H1 (cell line): ENCODE measurements at regions not wholly inside any gene's neighbourhood (a gene's known extent, or its start where the extent isn't known, plus 50 kb on each side); places are given as distances from the start of the nearest gene placed in this dataset.
A peak's percentile ranks its signal among the peaks of the same experiment; 100 is the strongest.

ENCODE experiments used
- CTCF ChIA-PET: fragments of 300-600 bp; sonication (Branson Sonifier 250); formaldehyde crosslinking; loops from one replicate; lab custom pipeline; 2021; ENCODE audit not compliant: partially characterized antibody; lab: Charles Lee
- POLR2A ChIA-PET: fragments of 300-600 bp; sonication (Branson Sonifier 250); formaldehyde crosslinking; loops from one replicate; lab custom pipeline; 2021; ENCODE audit warnings: inconsistent platforms; ENCODE audit not compliant: partially characterized antibody; lab: Charles Lee
- DNase-seq, 2 experiments: peaks; one replicate each; pipeline versions ENCODE4 v3.0.0 to v3.0.0-alpha.2; 2010 to 2022; ENCODE audit warnings: low spot score in 2 of 2, low read depth in 1 of 2, mixed read lengths in 1 of 2
- FAIRE-seq: peaks from 2 replicates; lab custom pipeline; 2011; peaks lifted over from hg19 to GRCh38; lab: Jason Lieb, UNC
- H2AFZ ChIP-seq: 2 replicates; pipeline ENCODE4 v1.8.1; 2012; ENCODE audit warnings: low read length, inconsistent platforms
- H2AK5ac ChIP-seq: 2 replicates; pipeline ENCODE4 v1.6.1; 2013; ENCODE audit warnings: low read depth, low read length
- H2BK120ac ChIP-seq: replicated peaks from 2 replicates; pipeline ENCODE3; 2013; ENCODE audit warnings: low read depth, low read length, inconsistent platforms
- H2BK12ac ChIP-seq: 2 replicates; pipeline ENCODE4 v1.6.1; 2013; ENCODE audit warnings: low read depth, low read length
- H2BK15ac ChIP-seq: 2 replicates; pipeline ENCODE4 v1.6.1; 2013; ENCODE audit warnings: low read length
- H2BK20ac ChIP-seq: 2 replicates; pipeline ENCODE4 v1.6.1; 2013; ENCODE audit warnings: low read length
- H2BK5ac ChIP-seq: 2 replicates; pipeline ENCODE4 v1.6.1; 2013; ENCODE audit warnings: low read depth, low read length
- H3K14ac ChIP-seq: 2 replicates; pipeline ENCODE4 v1.6.1; 2013; ENCODE audit warnings: inconsistent platforms; ENCODE audit not compliant: insufficient read length
- H3K18ac ChIP-seq: 2 replicates; pipeline ENCODE4 v1.6.1; 2013; ENCODE audit warnings: low read length; ENCODE audit errors: extremely low read depth
- H3K23ac ChIP-seq: 2 replicates; pipeline ENCODE4 v1.6.1; 2013; ENCODE audit warnings: inconsistent platforms; ENCODE audit not compliant: insufficient read length
- H3K23me2 ChIP-seq: 2 replicates; pipeline ENCODE4 v1.6.1; 2013; ENCODE audit warnings: low read depth, low read length
- H3K27ac ChIP-seq: 2 replicates; pipeline ENCODE4 v1.6.1; 2011; ENCODE audit warnings: low read depth, low read length, inconsistent platforms
- H3K27me3 ChIP-seq, 4 experiments: replicated peaks in 1 of 4; 1 replicate in 1 of 4; 2 replicates in 3 of 4; pipeline versions ENCODE4 v1.6.1 to v1.8.1; 2011 to 2013; ENCODE audit warnings: low read length in 3 of 4, mild to moderate bottlenecking in 3 of 4, inconsistent platforms in 2 of 4, mixed read lengths in 2 of 4, moderate library complexity in 1 of 4; ENCODE audit not compliant: control insufficient read depth in 3 of 4, insufficient read depth in 3 of 4; ENCODE audit errors: extremely low read depth in 1 of 4
- H3K36me3 ChIP-seq, 4 experiments: 2 replicates each; pipeline versions ENCODE4 v1.6.1 to v1.8.1; 2011 to 2013; ENCODE audit warnings: mild to moderate bottlenecking in 4 of 4, low read length in 3 of 4, moderate library complexity in 2 of 4, control low read depth in 1 of 4, inconsistent platforms in 1 of 4; ENCODE audit not compliant: insufficient read depth in 4 of 4, control insufficient read depth in 2 of 4
- H3K4ac ChIP-seq: replicated peaks from 2 replicates; pipeline ENCODE3; 2013; ENCODE audit warnings: low read length, low read depth, mixed read lengths, inconsistent platforms; ENCODE audit not compliant: insufficient read length
- H3K4me1 ChIP-seq, 4 experiments: replicated peaks in 1 of 4; 1 replicate in 1 of 4; 2 replicates in 3 of 4; pipeline versions ENCODE4 v1.6.1 to v1.8.1; 2011 to 2013; ENCODE audit warnings: low read length in 3 of 4, inconsistent platforms in 2 of 4, mixed read lengths in 1 of 4; ENCODE audit not compliant: insufficient read depth in 4 of 4, control insufficient read depth in 3 of 4
- H3K4me2 ChIP-seq, 2 experiments: 2 replicates each; pipeline versions ENCODE4 v1.6.1 to v1.8.1; 2011 to 2013; ENCODE audit warnings: low read depth in 2 of 2, low read length in 2 of 2, control low read depth in 1 of 2, inconsistent platforms in 1 of 2, mild to moderate bottlenecking in 1 of 2; ENCODE audit not compliant: insufficient read depth in 1 of 2
- H3K4me3 ChIP-seq, 4 experiments: fragments of 200-600, 300-600 bp in 1 of 4; sonication (generic), shearing (Covaris generic), sonication (Bioruptor Twin) in 1 of 4; 2 replicates each; pipeline versions ENCODE4 v1.5.1 to v1.8.1; 2011 to 2016; ENCODE audit warnings: low read length in 4 of 4, low read depth in 3 of 4, control low read depth in 2 of 4, inconsistent platforms in 2 of 4, mild to moderate bottlenecking in 2 of 4, mixed read lengths in 1 of 4, moderate library complexity in 1 of 4; ENCODE audit not compliant: insufficient read depth in 2 of 4; ENCODE audit errors: extremely low read depth in 1 of 4
- H3K56ac ChIP-seq: replicated peaks from 2 replicates; pipeline ENCODE3; 2013; ENCODE audit warnings: low read depth, mild to moderate bottlenecking, mixed read lengths, low read length, inconsistent platforms; ENCODE audit not compliant: insufficient read length
- H3K79me1 ChIP-seq: 2 replicates; pipeline ENCODE4 v1.6.1; 2013; ENCODE audit warnings: low read depth, low read length, control low read depth
- H3K79me2 ChIP-seq, 2 experiments: 2 replicates each; pipeline versions ENCODE4 v1.6.1 to v1.8.1; 2012 to 2013; ENCODE audit warnings: low read length in 2 of 2, mild to moderate bottlenecking in 2 of 2, inconsistent platforms in 1 of 2; ENCODE audit not compliant: insufficient read depth in 2 of 2, control insufficient read depth in 1 of 2
- H3K9ac ChIP-seq, 4 experiments: replicated peaks in 1 of 4; 1 replicate in 1 of 4; 2 replicates in 3 of 4; pipeline versions ENCODE4 v1.6.1 to v1.8.1; 2011 to 2013; ENCODE audit warnings: low read depth in 3 of 4, low read length in 3 of 4, control low read depth in 2 of 4, mild to moderate bottlenecking in 2 of 4, moderate library complexity in 2 of 4, inconsistent platforms in 1 of 4; ENCODE audit errors: extremely low read depth in 1 of 4
- H3K9me3 ChIP-seq, 2 experiments: 2 replicates each; pipeline versions ENCODE4 v1.6.1 to v1.8.1; 2012 to 2013; ENCODE audit warnings: mild to moderate bottlenecking in 2 of 2, moderate library complexity in 2 of 2, control low read depth in 1 of 2, inconsistent platforms in 1 of 2, low read depth in 1 of 2, low read length in 1 of 2, mixed read lengths in 1 of 2; ENCODE audit not compliant: insufficient read depth in 2 of 2
- H4K20me1 ChIP-seq, 2 experiments: replicated peaks in 1 of 2; 2 replicates each; pipeline versions ENCODE3 to v1.8.1; 2011 to 2013; ENCODE audit warnings: inconsistent platforms in 2 of 2, low read length in 2 of 2, mild to moderate bottlenecking in 1 of 2; ENCODE audit not compliant: insufficient read depth in 2 of 2, control insufficient read depth in 1 of 2
- H4K5ac ChIP-seq: 2 replicates; pipeline ENCODE4 v1.6.1; 2013; ENCODE audit warnings: low read length, low read depth, mixed read lengths, inconsistent platforms; ENCODE audit not compliant: insufficient read length
- H4K8ac ChIP-seq: 2 replicates; pipeline ENCODE4 v1.8.0; 2013; ENCODE audit warnings: mild to moderate bottlenecking, moderate library complexity, low read length, inconsistent platforms; ENCODE audit not compliant: insufficient read depth; ENCODE audit errors: extremely low read depth
- H4K91ac ChIP-seq: replicated peaks from 2 replicates; pipeline ENCODE3; 2013; ENCODE audit warnings: low read length, mixed read lengths, inconsistent platforms; ENCODE audit not compliant: insufficient read length
- ATF2 ChIP-seq: IDR thresholded peaks from 2 replicates; pipeline ENCODE4 v1.6.1; 2012; ENCODE audit warnings: low read length, inconsistent platforms
- WGBS, 2 experiments: shearing (Covaris generic) in 1 of 2; methylation state at CpG; one replicate each; pipeline versions ENCODE4 v1.1.6 to v1.1.7; 2013 to 2015; ENCODE audit warnings: low lambda C conversion rate in 2 of 2, mixed read lengths in 2 of 2, inconsistent platforms in 1 of 2, low coverage in 1 of 2, missing lambda C conversion rate in 1 of 2; ENCODE audit not compliant: insufficient replicate concordance in 2 of 2, insufficient coverage in 1 of 2, insufficient read length in 1 of 2; ENCODE audit errors: extremely low coverage in 1 of 2, missing lambda C conversion rate in 1 of 2; 5-methylcytosine and 5-hydroxymethylcytosine counted together

GRCh38 chr6:86791476-86791875 lies 145.9 kb upstream of the HTR1E start:
- Histone ChIP-seq H2BK120ac (no peak overlapping the region), H3K27me3 (no peaks in the 10 kb centered on the region), H2BK5ac (no peak overlapping the region), H3K4me3 (no peak overlapping the region), H3K4me1 (no peaks in the 10 kb centered on the region), H3K36me3 (no peaks in the 10 kb centered on the region), H3K14ac (no peak overlapping the region), H4K20me1 (no peaks in the 10 kb centered on the region), H3K23me2 (no peaks in the 10 kb centered on the region), H2BK20ac (no peak overlapping the region), H3K9ac (no peak overlapping the region), H3K23ac (no peak overlapping the region), H3K18ac (no peak overlapping the region), H3K79me2 (no peaks in the 10 kb centered on the region), H3K56ac (no peak overlapping the region), H2AFZ (0 out of 2 replicates have a peak overlapping the region, but pooled peaks have one; percentile 6), H2BK15ac (no peak overlapping the region), H3K27ac (no peak overlapping the region), H3K4ac (no peak overlapping the region), H3K79me1 (no peaks in the 10 kb centered on the region), H3K4me2 (no peak overlapping the region), H2BK12ac (no peak overlapping the region), H4K8ac (no peak overlapping the region), H4K5ac (no peak overlapping the region), H4K91ac (no peak overlapping the region), H2AK5ac (no peak overlapping the region), H3K9me3 (no peaks in the 10 kb centered on the region)
- POLR2A ChIA-PET = no interaction called here
- 91% methylated on average over 1 of the region's 1 CpG; no CpG with 5 or more reads in 1 of the 2 experiments for WGBS, 2 experiments
- CTCF ChIA-PET = interaction anchor here (0.9 kb wide), 1 partner anchor 9 kb away, joined by 3 read pairs; no protein-coding TSS in a partner anchor
- FAIRE-seq = no peak
- no peak for TF ChIP-seq ATF2
- no peak for DNase-seq
